Ureter (tissue), 1 donor: ENCODE measurements at regions not wholly inside any gene's neighbourhood (a gene's known extent, or its start where the extent isn't known, plus 50 kb on each side); places are given as distances from the start of the nearest gene placed in this dataset.

Experiments used
- DNase-seq: peaks from one replicate; pipeline ENCODE4 v3.0.0-alpha.2; 2020; ENCODE audit warnings: low spot score
- donor health status: DM: yes; HTN: yes; CAD: no.

GRCh38 chr18:73639788-73640187 lies 507.8 kb downstream of the FBXO15 start:
- no peak for DNase-seq

GRCh38 chr18:73638709-73639108 lies 508.9 kb downstream of the FBXO15 start:
- DNase-seq: no peak

GRCh38 chr18:73636355-73636754 lies 511.3 kb downstream of the FBXO15 start:
- no peak for DNase-seq

GRCh38 chr18:73626859-73627258 lies 520.8 kb downstream of the FBXO15 start:
- no peak for DNase-seq

GRCh38 chr18:73626221-73626620 lies 521.4 kb downstream of the FBXO15 start:
- DNase-seq: no peak

- no peak for DNase-seq
Measured at GRCh38 chr18:73621091-73621490, 526.5 kb downstream of the FBXO15 start.

GRCh38 chr18:73617981-73618380 lies 529.7 kb downstream of the FBXO15 start:
- DNase-seq: no peak

- DNase-seq: no peak
Measured at GRCh38 chr18:73615506-73615905, 532.1 kb downstream of the FBXO15 start.

- DNase-seq: no peak
Measured at GRCh38 chr18:73614812-73615211, 532.8 kb downstream of the FBXO15 start.

- no peak for DNase-seq
Measured at GRCh38 chr18:73613706-73614340, 533.8 kb downstream of the FBXO15 start.

- no peak for DNase-seq
Measured at GRCh38 chr18:73597832-73598615, 549.6 kb downstream of the FBXO15 start.

- DNase-seq: no peak
Measured at GRCh38 chr18:73594749-73595148, 552.9 kb downstream of the FBXO15 start.

- no peak for DNase-seq
Measured at GRCh38 chr18:73593207-73593606, 554.4 kb downstream of the FBXO15 start.

- DNase-seq: no peak
Measured at GRCh38 chr18:73590950-73591349, 556.7 kb downstream of the FBXO15 start.

GRCh38 chr18:73579698-73580097 lies 567.9 kb downstream of the FBXO15 start:
- DNase-seq: no peak

GRCh38 chr18:73577365-73577764 lies 570.3 kb downstream of the FBXO15 start:
- DNase-seq: no peak

GRCh38 chr18:73563901-73564472 lies 583.6 kb downstream of the FBXO15 start:
- no peak for DNase-seq

GRCh38 chr18:73563345-73563744 lies 584.3 kb downstream of the FBXO15 start:
- no peak for DNase-seq

- no peak for DNase-seq
Measured at GRCh38 chr18:73556904-73557303, 590.7 kb downstream of the FBXO15 start.

GRCh38 chr18:73552171-73552570 lies 595.5 kb downstream of the FBXO15 start:
- no peak for DNase-seq

GRCh38 chr18:73551211-73551610 lies 596.4 kb downstream of the FBXO15 start:
- DNase-seq: no peak

GRCh38 chr18:73549236-73549635 lies 598.4 kb downstream of the FBXO15 start:
- DNase-seq: no peak

GRCh38 chr18:73545472-73545871 lies 602.2 kb downstream of the FBXO15 start:
- no peak for DNase-seq
